Loucy (cell line): ENCODE measurements at regions not wholly inside any gene's neighbourhood (a gene's known extent, or its start where the extent isn't known, plus 50 kb on each side); places are given as distances from the start of the nearest gene placed in this dataset.
"Not testable (repeated sequence)": the region's sequence is repeated elsewhere in the genome, so short reads cannot be mapped to it uniquely, and the experiment has no call there.

Experiments used
- CTCF ChIP-seq: fragments of 200-600 bp; sonication (generic); conservative IDR thresholded peaks from 2 replicates; pipeline ENCODE4 v1.5.1; 2014; ENCODE audit warnings: mild to moderate bottlenecking, antibody characterized with exemption, low read length
- EZH2phosphoT487 ChIP-seq: fragments of 200-600 bp; IDR thresholded peaks from 2 replicates; pipeline ENCODE4 v1.6.1; 2018; ENCODE audit warnings: antibody characterized with exemption, mild to moderate bottlenecking, moderate library complexity, borderline replicate concordance

DNA sequence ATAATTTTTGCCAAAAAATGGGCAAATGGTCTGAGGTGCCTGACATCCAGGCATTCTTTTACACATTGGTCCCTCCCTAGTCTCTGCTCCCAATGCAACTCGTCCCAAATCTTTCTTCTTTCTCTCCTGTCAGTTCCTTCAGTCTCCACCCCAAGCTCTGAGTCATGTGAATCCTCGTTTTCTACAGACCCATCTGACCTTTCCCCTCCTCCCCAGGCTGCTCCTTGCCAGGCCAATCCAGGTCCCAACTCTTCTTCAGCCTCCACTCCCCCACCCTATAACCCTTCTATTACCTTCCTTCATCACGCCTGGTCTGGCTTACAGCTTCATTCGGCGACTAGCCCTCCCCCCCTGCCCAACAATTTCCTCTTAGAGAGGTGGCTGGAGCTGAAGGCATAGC, 55.3 kb downstream of the BBS10 start:
- not testable (repeated sequence) for TF ChIP-seq CTCF, EZH2phosphoT487
